ENCODE measurements at regions not wholly inside any gene's neighbourhood (a gene's known extent, or its start where the extent isn't known, plus 50 kb on each side); places are given as distances from the start of the nearest gene placed in this dataset.

GRCh38 chr2:10234409-10235094 is 68.2 kb upstream of the HPCAL1 start:
- peaks cover 2% of the 10 kb centered on the region for H3K27me3 ChIP-seq (ENCODE audit: control insufficient read depth, insufficient read depth, low read length)
- no peaks in the 10 kb centered on the region for H3K79me2 ChIP-seq (ENCODE audit: control insufficient read depth, insufficient read depth, low read length)
- H3K9ac ChIP-seq (ENCODE audit: insufficient read depth, low read length), result no peak overlapping the region
- DNase-seq (ENCODE audit: low read depth in 2 of 2), result peak in 1 of 2 donors; percentile 18
- H3K4me1 ChIP-seq (ENCODE audit: control insufficient read depth, extremely low read depth, insufficient read depth, low read length), result no peaks in the 10 kb centered on the region
- no peaks in the 10 kb centered on the region for H3K9me3 ChIP-seq (ENCODE audit: control insufficient read depth, insufficient read depth, low read depth, low read length)
- H3K36me3 ChIP-seq (ENCODE audit: control insufficient read depth, insufficient read depth, low read length), result no peaks in the 10 kb centered on the region
- H2AFZ ChIP-seq (ENCODE audit: low read length), result no peak overlapping the region
- no peak overlapping the region for H3K27ac ChIP-seq (ENCODE audit: insufficient read depth, low read length)
- H3K4me3 ChIP-seq (replicated peaks in 1 of 4; ENCODE audit: control extremely low read depth in 1 of 4, insufficient read depth in 1 of 4, low read depth in 3 of 4, low read length in 4 of 4), result no peak overlapping the region
- TF ChIP-seq, protein P1, sequence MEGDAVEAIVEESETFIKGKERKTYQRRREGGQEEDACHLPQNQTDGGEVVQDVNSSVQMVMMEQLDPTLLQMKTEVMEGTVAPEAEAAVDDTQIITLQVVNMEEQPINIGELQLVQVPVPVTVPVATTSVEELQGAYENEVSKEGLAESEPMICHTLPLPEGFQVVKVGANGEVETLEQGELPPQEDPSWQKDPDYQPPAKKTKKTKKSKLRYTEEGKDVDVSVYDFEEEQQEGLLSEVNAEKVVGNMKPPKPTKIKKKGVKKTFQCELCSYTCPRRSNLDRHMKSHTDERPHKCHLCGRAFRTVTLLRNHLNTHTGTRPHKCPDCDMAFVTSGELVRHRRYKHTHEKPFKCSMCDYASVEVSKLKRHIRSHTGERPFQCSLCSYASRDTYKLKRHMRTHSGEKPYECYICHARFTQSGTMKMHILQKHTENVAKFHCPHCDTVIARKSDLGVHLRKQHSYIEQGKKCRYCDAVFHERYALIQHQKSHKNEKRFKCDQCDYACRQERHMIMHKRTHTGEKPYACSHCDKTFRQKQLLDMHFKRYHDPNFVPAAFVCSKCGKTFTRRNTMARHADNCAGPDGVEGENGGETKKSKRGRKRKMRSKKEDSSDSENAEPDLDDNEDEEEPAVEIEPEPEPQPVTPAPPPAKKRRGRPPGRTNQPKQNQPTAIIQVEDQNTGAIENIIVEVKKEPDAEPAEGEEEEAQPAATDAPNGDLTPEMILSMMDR (conservative IDR thresholded peaks at IDR 0.05 in 1 of 2, IDR thresholded peaks at IDR 0.05 in 1 of 2; ENCODE audit: low read depth in 1 of 2, low read length in 2 of 2), result no peak
- no peak for TF ChIP-seq EZH2 (IDR thresholded peaks at IDR 0.05; ENCODE audit: low read length, missing control alignments)
- H3K4me2 ChIP-seq (ENCODE audit: extremely low read depth, insufficient read depth, low read length), result no peak overlapping the region
- H4K20me1 ChIP-seq (ENCODE audit: control insufficient read depth, extremely low read depth, insufficient read depth, low read length), result no peaks in the 10 kb centered on the region

DNA sequence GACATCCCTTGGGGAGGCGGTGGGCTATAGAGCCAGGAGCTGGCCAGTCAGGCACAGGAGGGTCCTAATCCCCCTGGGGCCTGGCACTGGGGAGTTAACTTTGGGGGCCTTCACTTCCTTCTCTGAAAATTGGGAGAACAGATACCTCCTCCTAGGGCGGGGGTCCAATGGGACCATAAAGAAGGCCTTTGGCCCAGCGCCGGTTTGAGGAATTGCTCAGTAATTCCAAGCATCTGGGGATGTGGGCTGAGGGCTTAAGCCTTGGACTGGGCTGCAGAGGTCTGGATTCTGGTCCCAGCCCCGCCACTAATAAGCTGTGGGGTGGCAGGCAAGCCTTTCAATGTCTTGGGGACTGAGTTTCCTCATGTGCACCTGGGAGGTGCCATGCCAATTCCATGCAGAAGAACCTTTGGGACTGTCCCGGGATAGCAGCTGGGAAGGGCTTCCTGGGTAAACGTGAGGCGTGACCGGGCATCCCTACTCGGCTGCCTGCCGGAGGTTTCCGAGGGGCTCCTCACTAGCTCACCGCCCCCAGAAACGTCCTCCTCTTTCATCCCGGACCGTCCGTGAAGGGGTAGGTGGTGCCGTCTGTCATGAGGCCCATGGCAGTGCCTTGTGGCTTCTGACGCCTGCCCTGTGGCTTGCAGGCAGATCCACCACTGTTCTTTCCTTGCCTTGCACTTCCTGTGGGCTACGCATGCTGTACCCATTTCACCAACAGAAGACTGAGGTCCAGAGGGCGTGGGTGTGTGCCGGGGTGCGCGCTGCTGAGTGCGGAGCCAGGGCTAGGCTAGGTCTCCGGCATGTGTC is 67.4 kb upstream of the HPCAL1 start:
- Histone ChIP-seq H3K4me3 (replicated peaks in 1 of 4; ENCODE audit: control extremely low read depth in 1 of 4, insufficient read depth in 1 of 4, low read depth in 3 of 4, low read length in 4 of 4) (no peak overlapping the region), H3K9me3 (ENCODE audit: control insufficient read depth, insufficient read depth, low read depth, low read length) (no peaks in the 10 kb centered on the region), H3K4me1 (ENCODE audit: control insufficient read depth, extremely low read depth, insufficient read depth, low read length) (no peaks in the 10 kb centered on the region), H3K27me3 (ENCODE audit: control insufficient read depth, insufficient read depth, low read length) (no peaks in the 10 kb centered on the region), H2AFZ (ENCODE audit: low read length) (no peak overlapping the region), H3K9ac (ENCODE audit: insufficient read depth, low read length) (no peak overlapping the region), H3K27ac (ENCODE audit: insufficient read depth, low read length) (no peak overlapping the region), H4K20me1 (ENCODE audit: control insufficient read depth, extremely low read depth, insufficient read depth, low read length) (no peaks in the 10 kb centered on the region), H3K36me3 (ENCODE audit: control insufficient read depth, insufficient read depth, low read length) (no peaks in the 10 kb centered on the region), H3K79me2 (ENCODE audit: control insufficient read depth, insufficient read depth, low read length) (no peaks in the 10 kb centered on the region), H3K4me2 (ENCODE audit: extremely low read depth, insufficient read depth, low read length) (no peak overlapping the region)
- peak in 1 of 2 donors; percentile 44 for DNase-seq (ENCODE audit: low read depth in 2 of 2)
- no peak for TF ChIP-seq EZH2 (IDR thresholded peaks at IDR 0.05; ENCODE audit: low read length, missing control alignments)

GRCh38 chr2:10235909-10236550 is 66.7 kb upstream of the HPCAL1 start:
- H3K9me3 ChIP-seq (ENCODE audit: control insufficient read depth, insufficient read depth, low read depth, low read length), result no peaks in the 10 kb centered on the region
- H3K27ac ChIP-seq (ENCODE audit: insufficient read depth, low read length), result no peak overlapping the region
- no peaks in the 10 kb centered on the region for H3K4me1 ChIP-seq (ENCODE audit: control insufficient read depth, extremely low read depth, insufficient read depth, low read length)
- no peak overlapping the region for H2AFZ ChIP-seq (ENCODE audit: low read length)
- no peaks in the 10 kb centered on the region for H4K20me1 ChIP-seq (ENCODE audit: control insufficient read depth, extremely low read depth, insufficient read depth, low read length)
- TF ChIP-seq, protein P1 (conservative IDR thresholded peaks at IDR 0.05 in 1 of 2, IDR thresholded peaks at IDR 0.05 in 1 of 2; ENCODE audit: low read depth in 1 of 2, low read length in 2 of 2), result no peak
- no peak for TF ChIP-seq EZH2 (IDR thresholded peaks at IDR 0.05; ENCODE audit: low read length, missing control alignments)
- no peaks in the 10 kb centered on the region for H3K27me3 ChIP-seq (ENCODE audit: control insufficient read depth, insufficient read depth, low read length)
- no peak overlapping the region for H3K4me2 ChIP-seq (ENCODE audit: extremely low read depth, insufficient read depth, low read length)
- H3K9ac ChIP-seq (ENCODE audit: insufficient read depth, low read length), result no peak overlapping the region
- H3K36me3 ChIP-seq (ENCODE audit: control insufficient read depth, insufficient read depth, low read length), result no peaks in the 10 kb centered on the region
- no peak for DNase-seq (ENCODE audit: low read depth in 2 of 2)
- H3K79me2 ChIP-seq (ENCODE audit: control insufficient read depth, insufficient read depth, low read length), result no peaks in the 10 kb centered on the region
- no peak overlapping the region for H3K4me3 ChIP-seq (replicated peaks in 1 of 4; ENCODE audit: control extremely low read depth in 1 of 4, insufficient read depth in 1 of 4, low read depth in 3 of 4, low read length in 4 of 4)
